Astrocyte (in vitro differentiated cells and primary cell): ENCODE measurements at regions not wholly inside any gene's neighbourhood (a gene's known extent, or its start where the extent isn't known, plus 50 kb on each side); places are given as distances from the start of the nearest gene placed in this dataset.

Experiments used
- EZH2 ChIP-seq: IDR thresholded peaks from 2 replicates; pipeline ENCODE4 v1.6.1; 2012; ENCODE audit warnings: mild to moderate bottlenecking, low read length, inconsistent platforms; ENCODE audit not compliant: insufficient read depth
- TF ChIP-seq, protein P1 (sequence below): IDR thresholded peaks from 2 replicates; pipeline ENCODE4 v1.5.1; 2011; ENCODE audit warnings: low read depth, mild to moderate bottlenecking, inconsistent platforms, low read length, moderate library complexity; ENCODE audit not compliant: insufficient read depth

DNA sequence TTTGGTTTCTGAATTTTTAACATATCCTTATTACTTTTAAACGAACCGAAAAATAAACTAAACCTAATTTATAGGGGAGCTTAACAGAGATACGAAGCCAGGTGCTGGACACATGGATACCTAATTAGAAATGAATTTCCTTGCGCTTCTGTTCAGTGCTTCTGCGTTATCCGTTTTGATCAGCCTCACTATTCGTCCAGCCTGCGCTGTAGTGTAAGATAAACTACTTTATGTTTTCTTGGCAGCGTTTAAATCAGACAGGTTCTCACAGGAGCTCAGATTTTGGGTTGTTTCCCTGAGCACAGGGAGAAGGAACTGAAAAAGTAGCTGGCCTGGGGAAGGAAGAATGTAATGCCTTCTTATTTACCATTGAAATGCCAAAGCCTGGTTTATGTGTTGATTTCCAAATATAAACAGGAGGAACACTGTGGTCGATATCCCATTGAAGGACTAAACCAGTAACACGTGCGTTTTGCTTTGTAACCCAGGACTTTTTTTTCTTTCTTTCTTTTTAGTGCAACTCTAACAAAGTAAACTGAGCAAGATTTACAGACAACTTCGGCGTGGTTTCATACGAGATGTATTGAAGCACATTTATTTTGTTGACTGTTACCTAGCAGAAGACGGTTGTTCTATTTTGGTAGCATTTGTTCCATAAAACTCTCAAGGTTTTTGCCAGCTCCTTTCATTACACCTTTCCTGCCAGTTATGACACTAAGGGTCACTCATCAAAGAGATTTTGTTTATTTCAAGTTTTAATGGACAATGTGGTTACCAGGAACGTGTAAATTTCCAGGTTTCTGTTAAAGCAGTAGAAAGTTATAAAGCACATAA, 214.8 kb upstream of the HEY2 start:
- TF ChIP-seq, protein P1, sequence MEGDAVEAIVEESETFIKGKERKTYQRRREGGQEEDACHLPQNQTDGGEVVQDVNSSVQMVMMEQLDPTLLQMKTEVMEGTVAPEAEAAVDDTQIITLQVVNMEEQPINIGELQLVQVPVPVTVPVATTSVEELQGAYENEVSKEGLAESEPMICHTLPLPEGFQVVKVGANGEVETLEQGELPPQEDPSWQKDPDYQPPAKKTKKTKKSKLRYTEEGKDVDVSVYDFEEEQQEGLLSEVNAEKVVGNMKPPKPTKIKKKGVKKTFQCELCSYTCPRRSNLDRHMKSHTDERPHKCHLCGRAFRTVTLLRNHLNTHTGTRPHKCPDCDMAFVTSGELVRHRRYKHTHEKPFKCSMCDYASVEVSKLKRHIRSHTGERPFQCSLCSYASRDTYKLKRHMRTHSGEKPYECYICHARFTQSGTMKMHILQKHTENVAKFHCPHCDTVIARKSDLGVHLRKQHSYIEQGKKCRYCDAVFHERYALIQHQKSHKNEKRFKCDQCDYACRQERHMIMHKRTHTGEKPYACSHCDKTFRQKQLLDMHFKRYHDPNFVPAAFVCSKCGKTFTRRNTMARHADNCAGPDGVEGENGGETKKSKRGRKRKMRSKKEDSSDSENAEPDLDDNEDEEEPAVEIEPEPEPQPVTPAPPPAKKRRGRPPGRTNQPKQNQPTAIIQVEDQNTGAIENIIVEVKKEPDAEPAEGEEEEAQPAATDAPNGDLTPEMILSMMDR: no peak
- no peak for TF ChIP-seq EZH2
